Activated naive CD8-positive, alpha-beta T cell treated with anti-CD3 and anti-CD28 coated beads for 36 hours (primary cell): ENCODE measurements at regions not wholly inside any gene's neighbourhood (a gene's known extent, or its start where the extent isn't known, plus 50 kb on each side); places are given as distances from the start of the nearest gene placed in this dataset.
"Not testable (repeated sequence)": the region's sequence is repeated elsewhere in the genome, so short reads cannot be mapped to it uniquely, and the experiment has no call there.

Source experiments
- DNase-seq: peaks from one replicate; pipeline ENCODE4 v3.0.0; 2021
- H3K27ac Mint-ChIP-seq: one replicate; pipeline ENCODE4 v1.8.0; 2022; ENCODE audit warnings: mild to moderate bottlenecking, moderate library complexity, mixed read lengths
- H3K27me3 Mint-ChIP-seq: one replicate; pipeline ENCODE4 v1.8.0; 2022; ENCODE audit warnings: mild to moderate bottlenecking, mixed read lengths
- H3K36me3 Mint-ChIP-seq: one replicate; pipeline ENCODE4 v1.8.0; 2021; ENCODE audit warnings: mild to moderate bottlenecking, mixed read lengths
- H3K4me1 Mint-ChIP-seq: one replicate; pipeline ENCODE4 v1.8.0; 2021; ENCODE audit warnings: mixed read lengths
- H3K4me3 Mint-ChIP-seq: one replicate; pipeline ENCODE4 v1.8.0; 2022; ENCODE audit warnings: mild to moderate bottlenecking, moderate library complexity, mixed read lengths
- H3K9me3 Mint-ChIP-seq: one replicate; pipeline ENCODE4 v1.8.0; 2022; ENCODE audit warnings: mixed read lengths

GRCh38 chr1:65020774-65021173 lies 54.4 kb upstream of the JAK1 start:
- peaks cover 2% of the 10 kb centered on the region for H3K36me3 Mint-ChIP-seq
- H3K27ac Mint-ChIP-seq, result no peak overlapping the region
- DNase-seq, result no peak
- H3K9me3 Mint-ChIP-seq, result no peaks in the 10 kb centered on the region
- H3K4me1 Mint-ChIP-seq, result no peaks in the 10 kb centered on the region
- no peak overlapping the region for H3K4me3 Mint-ChIP-seq
- no peaks in the 10 kb centered on the region for H3K27me3 Mint-ChIP-seq

- peaks cover 2% of the 10 kb centered on the region for H3K36me3 Mint-ChIP-seq
- no peaks in the 10 kb centered on the region for H3K9me3 Mint-ChIP-seq
- H3K27ac Mint-ChIP-seq, result no peak overlapping the region
- no peak overlapping the region for H3K4me3 Mint-ChIP-seq
- no peaks in the 10 kb centered on the region for H3K27me3 Mint-ChIP-seq
- H3K4me1 Mint-ChIP-seq, result no peaks in the 10 kb centered on the region
- no peak for DNase-seq
These were observed 55.4 kb upstream of the JAK1 start for GRCh38 chr1:65021795-65022194.

- Mint-ChIP-seq H3K9me3 (no peaks in the 10 kb centered on the region), H3K27me3 (no peaks in the 10 kb centered on the region), H3K4me1 (no peaks in the 10 kb centered on the region), H3K4me3 (no peak overlapping the region), H3K27ac (no peak overlapping the region), H3K36me3 (peaks cover 2% of the 10 kb centered on the region)
- no peak for DNase-seq
These were observed 55.9 kb upstream of the JAK1 start for GRCh38 chr1:65022216-65022615.

GRCh38 chr1:65025794-65026193 lies 59.4 kb upstream of the JAK1 start:
- H3K4me1 Mint-ChIP-seq, result no peaks in the 10 kb centered on the region
- H3K9me3 Mint-ChIP-seq, result peaks cover 3% of the 10 kb centered on the region
- H3K4me3 Mint-ChIP-seq, result no peak overlapping the region
- H3K27me3 Mint-ChIP-seq, result no peaks in the 10 kb centered on the region
- no peak overlapping the region for H3K27ac Mint-ChIP-seq
- no peak for DNase-seq
- peaks cover 5% of the 10 kb centered on the region for H3K36me3 Mint-ChIP-seq

- no peak for DNase-seq
- H3K27ac Mint-ChIP-seq, result no peak overlapping the region
- H3K9me3 Mint-ChIP-seq, result peaks cover 3% of the 10 kb centered on the region
- H3K4me1 Mint-ChIP-seq, result no peaks in the 10 kb centered on the region
- H3K36me3 Mint-ChIP-seq, result peaks cover 5% of the 10 kb centered on the region
- no peak overlapping the region for H3K4me3 Mint-ChIP-seq
- no peaks in the 10 kb centered on the region for H3K27me3 Mint-ChIP-seq
These were observed 59.9 kb upstream of the JAK1 start for GRCh38 chr1:65026235-65026634.

GRCh38 chr1:65027666-65028358 lies 61.5 kb upstream of the JAK1 start:
- Mint-ChIP-seq H3K27ac (no peak overlapping the region), H3K36me3 (peaks cover 5% of the 10 kb centered on the region), H3K27me3 (no peaks in the 10 kb centered on the region), H3K9me3 (peaks cover 3% of the 10 kb centered on the region), H3K4me1 (no peaks in the 10 kb centered on the region), H3K4me3 (no peak overlapping the region)
- DNase-seq, result no peak

- H3K27ac Mint-ChIP-seq, H3K4me1 Mint-ChIP-seq, H3K4me3 Mint-ChIP-seq, H3K27me3 Mint-ChIP-seq, H3K9me3 Mint-ChIP-seq, DNase-seq, H3K36me3 Mint-ChIP-seq: not testable (repeated sequence)
These were observed 63.1 kb upstream of the JAK1 start for GRCh38 chr1:65029434-65029833.

- not testable (repeated sequence) for H3K4me3 Mint-ChIP-seq, H3K27ac Mint-ChIP-seq, H3K36me3 Mint-ChIP-seq, H3K27me3 Mint-ChIP-seq, H3K9me3 Mint-ChIP-seq, DNase-seq, H3K4me1 Mint-ChIP-seq
These were observed 68.5 kb upstream of the JAK1 start for GRCh38 chr1:65034879-65035278.

GRCh38 chr1:65036570-65037051 lies 70.3 kb upstream of the JAK1 start:
- no peak for DNase-seq
- H3K27me3 Mint-ChIP-seq, result no peaks in the 10 kb centered on the region
- H3K9me3 Mint-ChIP-seq, result no peaks in the 10 kb centered on the region
- H3K4me1 Mint-ChIP-seq, result peaks cover 8% of the 10 kb centered on the region
- H3K27ac Mint-ChIP-seq, result no peak overlapping the region
- no peaks in the 10 kb centered on the region for H3K36me3 Mint-ChIP-seq
- H3K4me3 Mint-ChIP-seq, result no peak overlapping the region

GRCh38 chr1:65039066-65039465 lies 72.7 kb upstream of the JAK1 start:
- H3K4me1 Mint-ChIP-seq, result peaks cover 8% of the 10 kb centered on the region
- H3K4me3 Mint-ChIP-seq, result no peak overlapping the region
- no peaks in the 10 kb centered on the region for H3K9me3 Mint-ChIP-seq
- no peaks in the 10 kb centered on the region for H3K27me3 Mint-ChIP-seq
- H3K36me3 Mint-ChIP-seq, result no peaks in the 10 kb centered on the region
- no peak overlapping the region for H3K27ac Mint-ChIP-seq
- DNase-seq, result no peak

GRCh38 chr1:65039508-65039907 lies 73.2 kb upstream of the JAK1 start:
- no peaks in the 10 kb centered on the region for H3K9me3 Mint-ChIP-seq
- no peaks in the 10 kb centered on the region for H3K27me3 Mint-ChIP-seq
- H3K36me3 Mint-ChIP-seq, result no peaks in the 10 kb centered on the region
- H3K27ac Mint-ChIP-seq, result no peak overlapping the region
- no peak overlapping the region for H3K4me3 Mint-ChIP-seq
- no peak for DNase-seq
- peaks cover 8% of the 10 kb centered on the region for H3K4me1 Mint-ChIP-seq

GRCh38 chr1:65042467-65042866 lies 76.1 kb upstream of the JAK1 start:
- Mint-ChIP-seq H3K36me3 (no peaks in the 10 kb centered on the region), H3K9me3 (no peaks in the 10 kb centered on the region), H3K27ac (no peak overlapping the region), H3K4me1 (peaks cover 12% of the 10 kb centered on the region), H3K4me3 (no peak overlapping the region), H3K27me3 (no peaks in the 10 kb centered on the region)
- no peak for DNase-seq

- DNase-seq, result no peak
- Mint-ChIP-seq H3K36me3 (peaks cover 3% of the 10 kb centered on the region), H3K27me3 (no peaks in the 10 kb centered on the region), H3K4me1 (peaks cover 17% of the 10 kb centered on the region), H3K9me3 (no peaks in the 10 kb centered on the region), H3K27ac (no peak overlapping the region), H3K4me3 (no peak overlapping the region)
These were observed 78.1 kb upstream of the JAK1 start for GRCh38 chr1:65044411-65044810.

GRCh38 chr1:65045022-65045817 lies 78.9 kb upstream of the JAK1 start:
- no peak for DNase-seq
- peaks cover 6% of the 10 kb centered on the region for H3K36me3 Mint-ChIP-seq
- no peaks in the 10 kb centered on the region for H3K27me3 Mint-ChIP-seq
- peaks cover 25% of the 10 kb centered on the region for H3K4me1 Mint-ChIP-seq
- no peak overlapping the region for H3K27ac Mint-ChIP-seq
- no peak overlapping the region for H3K4me3 Mint-ChIP-seq
- no peaks in the 10 kb centered on the region for H3K9me3 Mint-ChIP-seq

GRCh38 chr1:65048335-65048734 lies 82.0 kb upstream of the JAK1 start:
- no peak for DNase-seq
- H3K27me3 Mint-ChIP-seq, result no peaks in the 10 kb centered on the region
- peaks cover 6% of the 10 kb centered on the region for H3K36me3 Mint-ChIP-seq
- no peaks in the 10 kb centered on the region for H3K9me3 Mint-ChIP-seq
- H3K4me3 Mint-ChIP-seq, result no peak overlapping the region
- peaks cover 26% of the 10 kb centered on the region for H3K4me1 Mint-ChIP-seq
- no peak overlapping the region for H3K27ac Mint-ChIP-seq
